ENCODE measurements at regions not wholly inside any gene's neighbourhood (a gene's known extent, or its start where the extent isn't known, plus 50 kb on each side); places are given as distances from the start of the nearest gene placed in this dataset.
"Not testable (repeated sequence)": the region's sequence is repeated elsewhere in the genome, so short reads cannot be mapped to it uniquely, and the experiment has no call there.

DNA sequence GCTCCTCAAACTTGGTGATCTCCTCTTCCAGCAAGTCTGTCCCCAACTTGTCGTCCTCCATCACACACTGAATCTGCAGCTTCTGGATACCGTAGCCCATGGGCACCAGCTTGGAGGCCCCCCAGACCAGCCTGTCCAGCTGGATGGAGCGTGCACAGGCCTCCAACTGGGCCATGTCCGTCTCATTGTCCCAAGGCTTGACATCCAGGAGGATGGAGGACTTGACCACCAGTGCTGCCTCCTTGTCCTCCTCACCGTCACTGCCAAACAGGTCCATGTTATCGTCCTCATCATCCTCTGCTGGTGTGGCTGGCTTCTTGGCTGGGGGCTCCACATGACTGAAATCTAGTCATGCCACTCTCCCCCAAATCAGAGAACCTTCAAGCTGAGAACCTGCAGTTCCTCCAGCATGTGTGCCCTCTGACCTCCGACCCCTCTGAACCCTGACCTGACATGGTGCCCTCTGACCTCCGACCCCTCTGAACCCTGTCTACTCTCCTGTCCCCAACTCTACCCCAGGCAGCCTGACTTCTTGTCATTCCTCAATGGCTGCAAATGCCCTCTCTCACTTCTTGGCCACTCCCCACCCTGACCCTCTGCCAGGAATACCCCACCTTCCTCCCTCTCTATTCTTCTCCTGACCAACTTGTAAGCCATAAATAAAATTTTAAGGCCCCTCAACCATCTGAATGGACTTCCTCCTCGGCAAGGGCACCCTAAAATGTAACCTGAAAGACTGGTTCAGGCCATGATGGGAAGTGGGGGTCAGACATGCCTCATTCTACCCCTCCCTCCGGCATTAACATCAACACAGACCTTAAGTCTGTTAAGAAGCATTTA lies 275.7 kb upstream of the C1orf174 start:
- no peak for DNase-seq

DNA sequence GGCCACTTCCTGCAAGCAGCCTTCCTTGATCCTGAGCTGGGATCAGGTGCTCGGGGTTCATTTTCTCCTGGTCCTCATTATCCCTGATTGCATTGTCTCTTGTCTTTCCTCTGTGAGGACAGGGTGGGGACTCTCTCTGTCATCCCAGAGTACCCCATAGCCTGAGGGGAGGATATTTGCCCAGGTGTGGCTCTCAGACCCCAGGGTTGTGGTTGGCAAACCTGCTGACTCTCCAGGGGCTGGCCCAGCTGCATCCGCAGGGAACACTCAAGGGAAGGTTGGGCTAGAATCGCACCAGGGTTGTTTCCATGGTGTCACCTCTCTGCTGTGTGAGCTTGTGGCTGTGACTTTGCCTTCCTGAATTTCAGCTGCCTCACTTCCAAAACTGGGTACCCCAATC lies 276.8 kb upstream of the C1orf174 start:
- DNase-seq = no peak

DNA sequence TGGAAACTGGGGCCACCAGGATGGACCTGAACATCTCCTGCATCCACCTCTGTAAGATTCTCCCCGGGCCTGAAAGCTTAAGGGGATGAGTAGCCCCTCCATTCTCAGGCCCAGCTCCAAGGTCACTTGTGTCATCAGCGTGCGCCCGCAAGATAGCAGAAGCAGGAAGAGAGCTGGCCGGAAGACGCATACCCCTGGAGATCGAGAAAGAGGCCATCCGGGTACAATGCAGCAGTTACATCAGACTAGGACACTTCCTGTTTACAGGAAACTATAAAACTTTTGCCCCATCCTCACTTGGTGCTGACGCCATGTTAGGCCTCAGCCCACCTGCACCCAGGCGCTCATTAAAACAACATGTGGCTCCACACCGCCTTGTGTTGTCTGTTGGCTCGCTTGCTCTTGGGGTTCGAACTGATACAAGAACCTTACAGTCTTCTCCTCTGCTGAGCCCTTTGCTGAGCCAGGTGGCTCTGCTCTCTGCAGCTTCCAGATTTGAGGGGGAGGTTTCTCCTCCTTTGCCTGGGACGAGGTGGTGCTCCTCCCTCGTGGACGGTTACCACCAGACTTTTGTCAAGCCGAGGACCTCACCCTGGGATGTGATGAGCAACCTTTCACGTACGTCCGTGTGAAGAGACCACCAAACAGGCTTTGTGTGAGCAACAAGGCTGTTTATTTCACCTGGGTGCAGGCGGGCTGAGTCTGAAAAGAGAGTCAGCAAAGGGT lies 277.5 kb upstream of the C1orf174 start:
- DNase-seq = no peak

DNA sequence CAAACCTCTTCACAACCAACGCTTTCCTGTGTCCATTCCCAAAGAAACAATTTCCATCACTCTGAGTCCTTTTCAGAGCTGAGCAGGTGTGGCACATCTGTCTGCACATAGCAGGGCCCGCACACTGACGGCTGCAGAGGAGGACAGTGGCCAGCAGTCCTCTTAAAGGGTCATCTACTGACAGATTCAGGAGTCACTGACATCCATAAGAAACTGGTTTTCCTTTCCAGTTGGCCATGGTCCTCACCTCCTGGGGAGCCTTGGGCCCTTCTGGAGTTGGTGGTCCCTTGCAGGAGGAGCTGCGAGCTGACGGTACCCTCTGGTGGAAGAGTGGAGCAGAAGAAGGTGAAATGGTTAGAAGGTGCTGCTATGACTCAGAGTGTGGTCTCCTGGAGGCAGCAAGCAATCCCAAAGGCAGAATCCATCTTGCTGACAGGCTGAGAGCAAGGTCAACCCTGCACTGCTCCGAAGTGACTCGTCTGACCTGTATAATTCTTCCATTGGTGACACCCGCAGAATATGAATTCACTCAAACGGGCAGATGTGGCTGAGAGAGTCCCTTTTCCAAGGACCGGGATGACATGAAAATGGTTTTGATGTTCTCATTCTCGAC lies 278.5 kb upstream of the C1orf174 start:
- no peak for DNase-seq

DNA sequence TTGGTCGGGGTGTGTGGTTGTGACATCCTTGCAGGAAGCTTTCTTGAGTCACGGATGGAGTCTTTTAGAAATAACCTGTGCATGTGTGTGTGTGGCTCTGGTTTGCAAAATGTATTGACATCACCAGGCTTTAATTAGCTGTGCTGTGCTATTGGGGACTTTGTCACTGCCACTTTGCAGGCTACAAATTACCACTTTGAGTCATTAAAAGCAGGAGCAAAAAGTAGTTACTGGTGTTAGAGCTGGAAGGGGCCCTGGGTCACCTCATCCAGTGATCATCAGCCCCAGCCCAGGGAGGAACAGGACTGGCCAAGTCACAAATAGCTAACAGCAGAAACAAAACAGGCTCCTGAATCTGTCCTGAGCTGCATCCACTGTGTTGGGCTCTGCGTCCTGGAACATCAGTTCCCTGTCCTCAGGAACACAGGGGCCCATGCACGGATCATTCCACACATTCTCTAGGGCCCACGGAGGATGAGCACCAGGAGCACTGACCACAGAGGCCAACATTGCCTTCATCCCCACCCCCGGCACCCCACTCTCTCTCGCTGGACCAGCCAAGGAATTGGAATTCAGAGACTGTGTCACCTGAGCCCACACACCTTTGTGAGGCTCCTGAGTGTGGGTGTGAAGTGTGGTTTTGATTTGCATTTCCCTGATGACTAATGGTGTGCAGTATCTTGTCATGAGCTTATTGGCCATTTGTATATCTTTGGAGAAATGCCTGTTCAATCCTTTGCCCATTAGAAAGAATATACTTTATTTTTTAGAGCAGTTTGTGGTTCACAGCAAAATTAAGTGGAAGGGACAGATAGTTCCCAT lies 280.1 kb upstream of the C1orf174 start:
- DNase-seq = no peak

DNA sequence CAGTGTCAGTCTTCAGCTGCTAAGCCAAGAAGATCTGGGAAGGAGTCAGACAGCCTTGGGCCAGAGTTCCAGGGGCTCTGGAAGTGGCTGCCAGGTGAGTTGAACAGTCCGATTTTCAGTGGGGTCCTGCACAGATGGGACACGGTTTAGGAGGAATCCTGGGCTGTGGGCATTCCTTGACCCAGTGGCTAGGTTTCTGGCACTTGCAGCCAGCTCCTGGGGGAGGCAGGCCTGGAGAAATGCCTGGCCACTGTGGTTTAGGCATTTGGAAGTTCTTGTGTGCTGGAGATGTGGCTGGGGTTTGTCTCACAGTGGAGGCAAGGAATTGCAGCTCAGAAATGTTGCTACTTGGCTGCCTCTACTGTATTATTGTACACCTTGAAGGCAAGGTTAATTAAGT lies 286.4 kb upstream of the C1orf174 start:
- DNase-seq = not testable (repeated sequence)

DNA sequence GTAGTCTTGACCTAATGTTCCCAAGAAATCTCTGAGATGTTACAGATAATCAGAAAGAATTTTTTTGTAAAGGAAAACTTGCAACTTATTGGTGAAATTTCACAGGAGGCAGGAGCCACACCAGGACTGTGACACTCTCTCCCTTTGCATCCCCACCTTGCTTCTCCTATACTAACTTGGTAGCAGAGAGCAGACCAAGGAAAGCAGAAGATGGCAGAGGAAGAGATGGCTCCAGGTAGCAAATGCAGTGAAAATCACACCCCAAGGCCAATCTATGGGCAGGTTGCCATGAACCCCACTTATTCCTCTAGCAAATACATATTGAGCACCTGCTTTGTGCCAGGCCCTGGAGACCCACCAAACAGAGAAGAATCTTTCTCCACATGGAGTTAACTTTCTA lies 303.4 kb upstream of the C1orf174 start:
- DNase-seq = no peak

DNA sequence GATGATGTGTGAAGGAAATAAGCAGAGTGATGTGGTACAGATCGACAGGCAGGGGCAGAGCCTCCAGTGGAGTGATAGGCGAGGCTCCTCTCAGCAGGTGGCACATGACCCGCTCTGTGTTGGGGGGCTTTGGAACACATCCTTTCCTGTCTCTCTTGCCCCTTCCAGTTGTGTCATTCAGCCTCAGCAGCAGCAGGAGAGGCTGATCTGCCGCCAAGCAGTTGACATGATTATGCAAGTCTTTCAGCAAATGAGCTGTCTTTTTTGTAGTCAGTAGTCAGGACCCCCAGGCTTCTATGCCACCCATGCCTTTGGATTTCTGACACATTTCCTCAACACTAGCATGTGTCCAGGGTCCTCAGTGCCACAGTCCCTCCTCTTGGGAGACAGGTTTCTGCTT lies 307.1 kb upstream of the C1orf174 start:
- no peak for DNase-seq

DNA sequence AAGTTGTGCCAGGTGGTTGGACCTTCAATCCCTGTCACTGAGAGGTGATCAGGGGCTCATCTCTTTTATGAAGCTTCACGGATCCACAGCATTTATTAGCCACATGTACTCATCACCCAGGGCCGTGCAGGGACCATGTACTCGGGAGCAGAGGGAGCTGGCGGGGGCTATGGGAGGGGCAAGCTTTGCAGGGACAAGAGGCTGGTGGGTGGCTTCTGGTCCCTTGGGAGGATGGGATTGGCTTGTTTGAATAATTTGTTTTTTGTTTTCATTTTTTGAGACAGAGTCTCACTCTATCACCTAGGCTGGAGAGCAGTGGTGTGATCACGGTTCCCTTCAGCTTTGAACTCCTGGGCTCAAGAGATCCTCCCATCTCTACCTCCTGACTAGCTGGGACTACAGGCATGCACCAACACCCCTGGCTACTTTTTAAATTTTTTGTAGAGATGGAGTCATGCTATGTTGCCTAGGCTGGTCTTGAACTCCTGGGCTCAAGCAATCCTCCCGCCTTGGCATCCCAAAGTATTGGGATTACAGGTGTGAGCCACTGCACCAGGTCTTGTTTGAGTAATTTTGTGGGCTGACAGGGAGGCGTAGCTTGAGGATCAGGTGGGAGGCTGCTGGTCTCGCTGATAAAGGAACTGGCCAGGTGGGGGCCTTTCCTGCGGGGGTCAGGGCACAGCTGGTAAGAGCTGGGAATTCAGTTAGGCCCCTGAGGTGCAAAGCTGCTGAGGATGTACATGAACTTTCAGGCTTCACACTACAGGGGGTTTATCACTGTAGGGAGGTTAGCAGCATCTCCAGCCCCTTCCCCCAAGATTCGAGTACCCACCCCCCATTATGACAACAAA lies 308.0 kb upstream of the C1orf174 start:
- no peak for DNase-seq

DNA sequence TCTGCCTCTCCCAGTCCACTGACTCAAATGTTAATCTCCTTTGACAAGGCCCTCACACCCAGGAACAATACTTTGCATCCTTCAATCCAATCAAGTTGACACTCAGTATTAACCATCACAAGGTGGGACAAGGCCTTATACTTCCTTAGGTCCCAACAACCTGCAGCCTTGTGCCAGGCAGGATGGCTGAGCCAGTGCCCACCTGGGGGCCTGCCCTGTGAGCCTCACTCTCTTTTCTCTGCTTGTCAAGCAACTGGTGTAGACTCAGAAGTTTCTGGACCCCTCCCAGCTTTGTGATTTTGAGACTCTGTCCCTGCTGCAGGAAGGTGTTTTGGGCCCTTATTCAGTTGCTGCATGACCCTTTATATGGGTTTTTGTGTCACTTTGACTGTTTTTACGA lies 310.0 kb upstream of the C1orf174 start:
- DNase-seq = no peak

DNA sequence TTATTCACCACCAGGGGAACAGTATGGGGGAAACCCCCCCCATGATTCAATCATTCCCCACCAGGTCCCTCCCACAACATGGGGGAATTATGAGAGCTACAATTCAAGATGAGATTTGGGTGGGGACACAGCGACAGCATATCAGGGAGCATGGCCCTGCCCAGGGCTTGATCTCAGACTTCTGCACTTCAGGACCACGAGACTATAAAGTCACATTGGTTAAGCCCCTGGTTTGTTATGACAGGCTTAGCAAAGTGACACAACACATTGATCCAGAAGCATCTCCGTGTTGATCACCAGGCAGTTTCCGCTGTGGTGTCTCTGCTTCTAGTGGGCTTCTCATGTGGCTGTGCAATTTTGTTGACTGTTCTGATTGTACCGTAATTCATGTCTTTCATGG lies 312.7 kb upstream of the C1orf174 start:
- no peak for DNase-seq

DNA sequence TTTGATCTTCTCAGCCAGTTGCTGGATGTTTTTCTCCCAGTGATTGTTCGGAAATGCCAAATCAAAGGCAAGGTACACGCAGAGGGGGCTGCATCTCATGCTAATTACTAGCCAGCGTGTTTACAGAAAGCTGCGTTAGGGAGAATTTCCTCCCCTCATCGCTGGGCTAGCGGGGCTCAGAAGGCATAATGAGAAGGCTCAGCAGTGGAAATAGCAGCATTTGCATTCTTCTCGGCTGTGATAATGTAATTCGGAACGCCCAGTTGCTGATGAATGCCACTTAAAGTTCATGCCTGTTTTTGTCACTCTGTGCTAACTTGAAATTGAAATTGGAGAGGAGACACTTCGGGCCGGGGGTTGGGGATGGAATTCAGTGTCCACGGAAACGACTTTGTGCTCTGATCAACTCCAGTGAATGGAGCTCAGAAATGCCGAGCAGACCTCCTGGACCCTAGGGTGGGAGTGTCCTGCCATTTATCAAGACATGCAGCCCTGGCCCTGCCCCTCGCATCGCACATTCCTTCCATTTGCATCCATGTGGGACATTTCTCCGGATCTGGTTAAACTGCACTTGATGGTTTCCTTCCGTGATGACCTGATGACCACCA lies 313.4 kb upstream of the C1orf174 start:
- DNase-seq = no peak

DNA sequence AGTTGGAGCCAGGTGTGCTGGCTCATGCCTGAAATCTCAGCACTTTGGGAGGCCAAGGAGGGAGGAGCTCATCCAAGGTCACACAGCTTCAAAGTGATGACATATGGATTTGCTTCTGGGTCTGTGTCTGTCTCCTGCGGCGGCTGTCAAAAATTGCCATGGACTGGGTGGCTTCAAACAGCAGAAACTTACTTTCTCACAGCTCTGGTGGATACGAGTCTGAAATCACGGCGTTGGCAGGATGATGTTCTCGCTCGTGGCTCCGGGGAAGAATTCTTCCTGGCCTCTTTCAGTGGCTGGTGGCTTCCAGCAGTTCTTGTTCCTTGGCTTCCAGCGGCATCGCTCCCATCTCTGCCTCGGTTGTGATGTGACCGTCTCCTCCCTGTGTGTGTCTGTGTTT lies 314.8 kb upstream of the C1orf174 start:
- DNase-seq = no peak

DNA sequence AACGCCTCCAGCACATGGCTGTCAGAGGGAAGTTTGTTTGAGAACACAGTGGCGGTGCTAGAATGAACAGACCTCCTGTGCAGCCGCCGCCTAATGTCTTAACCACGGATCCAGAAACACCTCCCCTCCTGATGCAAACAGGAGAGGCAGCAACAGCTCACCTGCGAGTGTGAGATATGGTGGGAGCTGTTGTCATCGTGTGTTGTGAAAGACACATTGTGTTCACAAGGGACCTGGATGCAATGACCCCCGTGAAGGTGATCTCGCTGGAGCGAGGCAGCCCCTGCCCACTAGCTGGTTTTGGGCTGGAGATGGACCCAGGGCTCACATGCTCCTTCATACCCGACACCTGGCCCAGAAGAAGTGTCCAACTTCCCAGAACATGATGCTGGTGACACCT lies 315.3 kb upstream of the C1orf174 start:
- DNase-seq = no peak

DNA sequence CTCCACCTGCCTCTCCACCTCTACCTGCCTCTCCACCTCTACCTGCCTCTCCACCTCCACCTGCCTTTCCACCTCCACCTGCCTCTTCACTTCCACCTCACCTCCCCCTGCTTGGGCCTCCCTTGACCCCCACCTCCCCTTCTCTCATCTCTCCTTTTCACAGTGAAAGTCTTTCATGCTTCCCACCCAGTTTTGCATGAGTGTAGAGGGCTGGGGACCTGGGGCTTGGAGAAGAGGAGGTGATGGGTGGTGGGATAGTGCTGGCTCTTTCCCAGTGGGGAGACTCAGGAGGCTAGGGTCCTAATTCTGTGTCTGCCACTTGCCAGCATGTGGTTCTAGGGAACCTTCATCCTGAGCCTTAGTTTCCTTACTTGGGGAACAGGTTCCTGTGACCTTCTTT lies 316.2 kb upstream of the C1orf174 start:
- DNase-seq = no peak

DNA sequence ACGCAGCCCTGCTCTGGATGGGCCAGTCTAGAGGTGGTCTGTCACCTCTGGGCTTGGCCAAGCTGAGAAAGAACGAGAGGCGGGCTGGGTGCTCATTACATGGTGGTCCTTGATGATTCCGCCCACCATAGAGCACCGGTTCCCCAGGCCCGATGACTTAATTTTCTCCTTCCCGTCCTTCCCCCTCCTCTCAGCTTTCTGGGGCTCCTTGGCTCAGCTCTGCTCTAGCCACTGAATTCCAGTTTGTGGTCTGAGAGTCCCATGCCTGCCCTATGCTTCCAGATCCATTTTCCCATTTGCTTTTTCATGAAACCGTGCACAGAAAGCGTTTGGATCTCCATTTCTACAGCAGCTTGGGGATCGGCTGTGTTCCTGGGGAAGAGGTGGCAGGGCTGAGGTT lies 318.5 kb upstream of the C1orf174 start:
- DNase-seq = no peak

DNA sequence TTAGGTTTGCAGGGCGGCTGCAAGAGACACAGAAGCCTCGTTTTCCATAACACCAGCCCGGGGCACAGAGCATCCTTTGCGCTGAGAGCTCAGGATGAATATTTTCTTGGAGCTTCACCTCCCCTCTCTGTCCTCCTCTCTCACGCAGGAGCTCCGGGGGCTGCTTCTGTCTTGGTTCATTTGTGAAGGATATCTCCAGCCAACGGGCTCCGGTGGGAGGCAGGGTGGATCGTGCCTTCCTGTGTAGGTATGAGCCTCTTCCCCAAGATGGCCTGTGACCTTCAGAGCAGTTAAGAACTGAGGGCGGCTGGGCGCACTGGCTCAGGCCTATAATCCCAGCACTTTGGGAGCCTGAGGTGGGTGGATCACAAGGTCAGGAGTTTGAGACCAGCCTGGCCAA lies 319.0 kb upstream of the C1orf174 start:
- no peak for DNase-seq

DNA sequence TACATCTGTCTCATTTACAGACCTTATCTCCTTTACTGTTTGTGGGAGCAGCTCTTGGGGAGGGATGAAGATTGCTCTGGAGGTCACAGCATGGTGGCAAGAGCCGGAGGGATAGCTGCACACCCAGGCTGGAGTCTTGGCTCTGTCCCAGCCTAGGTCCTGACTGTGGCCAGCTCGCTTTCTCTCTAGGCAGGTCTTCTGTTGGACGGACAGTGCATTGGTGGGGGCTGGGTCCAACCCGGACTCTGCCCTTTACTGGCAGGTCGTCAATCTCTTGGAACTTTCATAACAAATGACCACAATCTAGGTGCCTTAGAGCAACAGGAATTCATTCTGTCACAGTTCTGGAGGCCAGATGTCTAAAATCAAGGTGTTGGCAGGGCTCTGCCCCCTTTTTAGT lies 319.8 kb upstream of the C1orf174 start:
- no peak for DNase-seq

DNA sequence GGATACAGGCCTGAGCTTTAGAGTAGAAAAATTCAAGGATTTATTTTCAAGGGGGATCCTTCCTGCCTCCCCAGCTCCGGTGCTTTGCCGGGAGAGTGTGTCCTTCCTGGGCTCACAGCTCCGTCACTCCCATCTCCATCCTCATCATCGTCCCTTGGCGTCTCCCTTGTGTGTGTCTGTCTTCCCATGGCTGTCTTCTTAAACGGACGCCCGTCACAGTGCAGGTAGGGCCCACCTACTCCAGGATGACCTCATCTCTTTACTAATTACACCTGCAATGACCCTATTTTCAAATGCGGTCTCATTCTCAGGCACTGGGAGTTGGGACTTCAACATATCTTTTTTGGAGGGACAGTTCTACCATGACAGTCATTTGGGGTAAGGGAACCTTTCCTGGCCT lies 320.3 kb upstream of the C1orf174 start:
- DNase-seq = no peak

DNA sequence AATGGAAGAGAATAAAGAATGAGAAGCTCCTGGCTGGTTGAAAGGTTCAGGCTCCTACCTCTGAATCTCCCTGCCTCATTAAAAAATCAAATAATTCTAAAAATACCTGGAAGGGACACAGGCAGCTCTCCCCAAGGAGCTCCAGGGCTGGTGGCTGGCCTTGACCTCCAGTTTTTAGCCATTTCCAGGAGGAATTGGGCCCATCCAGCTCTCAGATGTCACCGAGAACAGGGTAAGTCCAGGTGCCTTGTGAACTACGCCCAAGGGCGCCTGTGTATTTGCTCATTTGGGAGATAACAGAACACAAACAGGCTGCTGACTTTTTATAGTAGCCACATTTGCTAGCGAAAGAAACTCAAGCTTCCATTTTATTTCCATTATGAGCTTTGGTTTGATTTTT lies 321.0 kb upstream of the C1orf174 start:
- no peak for DNase-seq

DNA sequence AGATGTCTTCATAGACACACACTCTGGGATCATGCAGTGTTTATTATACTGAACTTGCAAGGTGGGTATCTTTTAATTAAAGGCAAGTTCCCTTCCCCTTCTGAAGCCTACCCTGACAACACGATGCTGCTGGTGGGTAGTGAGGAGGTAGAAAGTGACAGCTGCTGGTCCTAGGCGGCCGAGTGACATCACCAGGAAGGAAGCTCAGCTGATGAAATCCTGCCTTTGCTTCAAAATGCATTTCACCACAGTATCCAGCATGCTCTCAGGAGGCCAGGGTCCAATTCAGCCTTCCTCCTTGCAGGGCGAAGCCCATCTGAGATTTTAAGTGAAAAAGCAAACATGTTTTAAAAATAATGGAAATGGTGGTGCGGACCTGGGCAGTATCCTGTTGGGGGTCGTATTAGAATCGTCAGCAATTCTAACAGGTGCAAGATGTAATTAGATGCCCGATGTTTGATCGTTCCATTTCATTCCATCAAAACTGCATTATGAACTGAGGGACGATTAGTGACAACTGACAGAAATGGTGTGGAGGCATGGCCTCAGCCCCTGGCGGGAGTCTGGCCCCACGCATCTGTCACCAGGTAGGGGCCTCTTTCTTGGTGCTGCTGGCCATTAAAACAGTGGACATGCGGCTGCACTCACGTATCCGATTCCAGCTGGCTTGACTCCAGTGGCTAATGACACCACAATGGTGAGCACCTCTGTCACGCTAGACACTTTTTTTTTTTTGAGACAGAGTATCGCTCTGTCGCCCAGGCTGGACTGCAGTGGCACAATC lies 324.8 kb upstream of the C1orf174 start:
- DNase-seq = no peak
